Fibroblast of lung (primary cell): ENCODE measurements at regions not wholly inside any gene's neighbourhood (a gene's known extent, or its start where the extent isn't known, plus 50 kb on each side); places are given as distances from the start of the nearest gene placed in this dataset.

ENCODE experiments used
- EZH2 ChIP-seq: IDR thresholded peaks from 2 replicates; pipeline ENCODE4 v1.5.1; 2012; ENCODE audit warnings: low read length, control low read depth, mild to moderate bottlenecking; ENCODE audit errors: missing control alignments
- TF ChIP-seq, protein P1 (sequence below), 2 donors: IDR thresholded peaks in 1 of 2; conservative IDR thresholded peaks in 1 of 2; 1 replicate in 1 of 2; 2 replicates in 1 of 2; pipeline ENCODE4 v1.5.1; 2011 to 2012; ENCODE audit warnings: low read length in 2 of 2, control low read depth in 1 of 2, inconsistent platforms in 1 of 2, low read depth in 1 of 2, mild to moderate bottlenecking in 1 of 2

DNA sequence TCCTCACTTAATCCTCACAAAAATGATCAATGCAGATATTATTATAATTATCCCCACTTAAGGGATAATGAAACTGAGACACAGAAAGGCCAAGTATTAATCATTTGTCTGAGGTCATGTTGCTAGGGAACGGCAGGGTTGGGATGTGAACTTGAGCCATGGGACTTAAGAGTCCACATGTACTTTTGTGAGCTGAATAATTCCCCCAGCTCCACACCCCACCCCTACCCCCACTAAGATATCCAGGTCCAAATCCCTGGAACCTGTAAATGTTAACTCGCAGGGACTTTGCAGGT is 290.5 kb upstream of the GADL1 start:
- TF ChIP-seq, protein P1, sequence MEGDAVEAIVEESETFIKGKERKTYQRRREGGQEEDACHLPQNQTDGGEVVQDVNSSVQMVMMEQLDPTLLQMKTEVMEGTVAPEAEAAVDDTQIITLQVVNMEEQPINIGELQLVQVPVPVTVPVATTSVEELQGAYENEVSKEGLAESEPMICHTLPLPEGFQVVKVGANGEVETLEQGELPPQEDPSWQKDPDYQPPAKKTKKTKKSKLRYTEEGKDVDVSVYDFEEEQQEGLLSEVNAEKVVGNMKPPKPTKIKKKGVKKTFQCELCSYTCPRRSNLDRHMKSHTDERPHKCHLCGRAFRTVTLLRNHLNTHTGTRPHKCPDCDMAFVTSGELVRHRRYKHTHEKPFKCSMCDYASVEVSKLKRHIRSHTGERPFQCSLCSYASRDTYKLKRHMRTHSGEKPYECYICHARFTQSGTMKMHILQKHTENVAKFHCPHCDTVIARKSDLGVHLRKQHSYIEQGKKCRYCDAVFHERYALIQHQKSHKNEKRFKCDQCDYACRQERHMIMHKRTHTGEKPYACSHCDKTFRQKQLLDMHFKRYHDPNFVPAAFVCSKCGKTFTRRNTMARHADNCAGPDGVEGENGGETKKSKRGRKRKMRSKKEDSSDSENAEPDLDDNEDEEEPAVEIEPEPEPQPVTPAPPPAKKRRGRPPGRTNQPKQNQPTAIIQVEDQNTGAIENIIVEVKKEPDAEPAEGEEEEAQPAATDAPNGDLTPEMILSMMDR (conservative IDR thresholded peaks at IDR 0.05 in 1 of 2, IDR thresholded peaks at IDR 0.05 in 1 of 2; ENCODE audit: low read depth in 1 of 2, low read length in 2 of 2) = no peak
- no peak for TF ChIP-seq EZH2
